ENCODE measurements at regions not wholly inside any gene's neighbourhood (a gene's known extent, or its start where the extent isn't known, plus 50 kb on each side); places are given as distances from the start of the nearest gene placed in this dataset.

DNA sequence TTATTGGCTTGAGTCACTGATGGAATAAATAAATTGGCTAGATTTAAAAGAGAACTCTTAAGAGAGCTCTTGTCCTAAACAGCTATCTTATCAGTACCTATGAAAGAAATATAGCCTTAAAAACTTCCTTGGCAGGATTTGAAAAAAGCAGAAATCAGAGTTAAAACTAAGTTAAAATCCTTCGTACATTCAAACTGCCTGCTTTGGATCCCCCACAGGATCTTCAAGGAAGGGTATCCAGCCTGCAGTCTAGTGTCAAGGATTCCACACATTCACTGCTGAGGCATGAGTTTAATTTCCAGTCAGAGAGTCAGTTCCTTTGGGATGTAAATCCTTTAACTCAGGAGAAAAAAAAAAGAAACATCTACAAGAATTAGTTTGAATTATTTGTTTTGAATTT is 242.9 kb upstream of the UBASH3B start:
- TF ChIP-seq, protein P1, sequence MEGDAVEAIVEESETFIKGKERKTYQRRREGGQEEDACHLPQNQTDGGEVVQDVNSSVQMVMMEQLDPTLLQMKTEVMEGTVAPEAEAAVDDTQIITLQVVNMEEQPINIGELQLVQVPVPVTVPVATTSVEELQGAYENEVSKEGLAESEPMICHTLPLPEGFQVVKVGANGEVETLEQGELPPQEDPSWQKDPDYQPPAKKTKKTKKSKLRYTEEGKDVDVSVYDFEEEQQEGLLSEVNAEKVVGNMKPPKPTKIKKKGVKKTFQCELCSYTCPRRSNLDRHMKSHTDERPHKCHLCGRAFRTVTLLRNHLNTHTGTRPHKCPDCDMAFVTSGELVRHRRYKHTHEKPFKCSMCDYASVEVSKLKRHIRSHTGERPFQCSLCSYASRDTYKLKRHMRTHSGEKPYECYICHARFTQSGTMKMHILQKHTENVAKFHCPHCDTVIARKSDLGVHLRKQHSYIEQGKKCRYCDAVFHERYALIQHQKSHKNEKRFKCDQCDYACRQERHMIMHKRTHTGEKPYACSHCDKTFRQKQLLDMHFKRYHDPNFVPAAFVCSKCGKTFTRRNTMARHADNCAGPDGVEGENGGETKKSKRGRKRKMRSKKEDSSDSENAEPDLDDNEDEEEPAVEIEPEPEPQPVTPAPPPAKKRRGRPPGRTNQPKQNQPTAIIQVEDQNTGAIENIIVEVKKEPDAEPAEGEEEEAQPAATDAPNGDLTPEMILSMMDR (IDR thresholded peaks at IDR 0.05 in 8 of 11, conservative IDR thresholded peaks at IDR 0.05 in 3 of 11) = no peak
- TF ChIP-seq POLR2AphosphoS5 (IDR thresholded peaks at IDR 0.05) (no peak), POLR2A (IDR thresholded peaks at IDR 0.05) (no peak)
